ENCODE measurements at regions not wholly inside any gene's neighbourhood (a gene's known extent, or its start where the extent isn't known, plus 50 kb on each side); places are given as distances from the start of the nearest gene placed in this dataset.

DNA sequence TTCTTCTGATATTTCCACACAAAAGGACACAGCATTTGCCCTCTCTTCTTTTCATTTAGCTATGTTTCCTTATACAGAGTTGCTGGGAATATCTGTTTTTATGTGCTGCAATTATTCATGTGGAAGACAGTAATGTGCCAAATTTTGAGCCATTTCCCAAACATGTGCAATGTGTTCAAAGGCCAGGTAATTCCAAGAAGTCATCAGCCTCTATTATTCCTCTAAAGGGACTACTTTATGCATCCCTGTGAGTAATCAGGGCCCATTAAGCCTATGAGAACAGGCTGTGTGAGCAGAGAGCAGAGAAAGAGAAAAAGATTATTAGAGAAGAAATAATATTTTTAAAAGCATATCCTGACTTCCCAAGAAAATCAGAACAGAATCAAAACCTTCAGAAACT lies 107.6 kb upstream of the OSR1 start:
- no peak for DNase-seq (ENCODE audit: extremely low read depth, low read depth)

DNA sequence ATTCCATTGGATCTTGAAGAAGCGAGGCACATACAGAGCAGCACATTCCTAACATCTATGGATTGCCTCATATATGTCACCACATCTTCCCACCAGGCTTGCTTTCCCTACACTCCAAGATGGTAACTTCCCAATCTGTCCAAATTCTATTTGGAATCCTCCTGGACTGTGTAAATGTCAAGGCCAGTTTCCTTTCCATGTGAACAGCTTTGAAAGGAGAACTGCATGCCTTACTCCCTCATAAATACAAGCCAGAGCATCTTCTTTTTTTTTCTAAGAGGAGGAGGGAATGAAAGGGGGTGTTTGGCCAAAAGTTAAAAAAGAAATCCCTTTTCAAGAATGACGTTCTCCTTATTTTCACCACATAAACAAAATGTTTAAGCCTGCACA lies 103.8 kb upstream of the OSR1 start:
- DNase-seq (ENCODE audit: extremely low read depth, low read depth), result no peak

DNA sequence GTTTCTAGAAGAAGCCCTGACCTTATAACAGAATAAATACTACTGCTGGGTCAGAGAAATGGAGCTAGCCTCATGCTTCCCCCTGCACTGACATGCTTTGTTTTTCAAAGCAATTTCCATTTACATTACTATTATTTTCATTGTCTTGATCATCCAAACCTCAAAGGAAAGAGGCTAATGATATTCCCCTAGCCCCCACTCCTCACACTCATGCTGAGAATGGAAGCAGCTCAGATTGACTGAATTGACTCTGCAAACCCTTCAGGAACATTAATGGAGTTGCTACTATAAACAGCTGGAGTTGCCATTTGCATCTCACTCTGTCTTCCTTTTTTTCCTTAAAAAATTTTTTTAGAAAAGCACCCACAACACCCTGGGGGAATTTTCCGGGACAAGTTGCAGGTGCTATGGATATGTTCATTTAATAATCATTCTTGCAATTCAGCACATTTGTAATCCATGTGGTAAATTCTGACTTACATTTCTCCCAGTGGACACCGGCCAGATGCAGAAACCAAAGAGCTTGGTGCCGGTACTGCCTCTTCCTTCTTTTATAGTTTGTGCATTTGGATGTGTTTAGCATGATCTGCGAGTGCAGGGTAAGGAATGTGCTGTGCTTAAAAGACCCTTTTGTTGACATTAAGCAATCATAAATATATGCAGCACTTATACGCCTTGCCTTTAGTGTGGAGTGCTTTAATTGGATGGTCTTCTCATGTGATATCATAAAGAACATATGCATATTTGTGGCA lies 103.3 kb upstream of the OSR1 start:
- DNase-seq (ENCODE audit: extremely low read depth, low read depth), result no peak

DNA sequence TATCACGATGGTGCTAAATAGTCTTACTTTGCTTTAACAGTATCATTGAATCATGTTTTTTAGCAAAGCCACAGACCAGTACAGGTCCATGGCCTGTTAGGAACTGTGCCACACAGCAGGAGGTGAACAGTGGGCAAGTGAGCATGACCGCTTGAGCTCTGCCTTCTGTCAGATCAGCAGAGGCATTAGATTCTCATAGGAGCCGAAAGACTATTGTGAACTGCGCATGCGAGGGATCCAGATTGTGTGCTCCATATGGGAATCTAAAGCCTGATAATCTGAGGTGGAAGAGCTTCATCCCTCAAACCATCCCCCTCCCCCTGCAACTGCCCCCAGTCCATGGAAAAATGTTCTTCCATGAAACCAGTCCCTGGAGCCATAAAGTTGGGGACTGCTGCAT lies 102.3 kb upstream of the OSR1 start:
- DNase-seq (ENCODE audit: extremely low read depth, low read depth), result no peak

DNA sequence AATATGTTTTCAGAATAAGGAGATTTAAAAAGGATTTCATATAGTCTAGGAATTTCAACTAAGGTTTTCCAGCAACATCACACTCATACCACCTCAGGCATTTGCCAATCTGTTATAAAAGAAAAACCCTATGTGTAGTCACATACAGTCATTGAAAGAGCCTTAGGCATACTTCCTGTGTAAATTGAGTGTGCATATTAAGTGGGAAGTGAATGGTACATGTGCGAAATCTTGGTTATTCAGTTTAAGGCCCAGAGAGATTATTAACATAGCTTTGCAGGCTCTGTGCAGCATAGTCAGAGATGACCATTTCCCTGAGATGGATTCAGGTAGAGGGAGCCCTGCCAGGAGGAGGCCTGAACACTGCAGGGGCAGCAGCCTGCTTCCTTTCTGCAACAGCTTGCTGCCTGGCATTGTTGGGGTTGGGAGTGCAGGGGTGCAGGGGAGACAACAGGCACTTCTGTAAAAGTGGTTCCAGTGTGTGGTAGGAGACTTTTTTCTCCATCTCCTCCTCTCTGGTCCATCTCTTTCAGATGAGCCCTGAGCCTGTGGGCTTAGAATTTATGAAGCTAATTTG lies 100.1 kb upstream of the OSR1 start:
- DNase-seq (ENCODE audit: extremely low read depth, low read depth), result no peak

DNA sequence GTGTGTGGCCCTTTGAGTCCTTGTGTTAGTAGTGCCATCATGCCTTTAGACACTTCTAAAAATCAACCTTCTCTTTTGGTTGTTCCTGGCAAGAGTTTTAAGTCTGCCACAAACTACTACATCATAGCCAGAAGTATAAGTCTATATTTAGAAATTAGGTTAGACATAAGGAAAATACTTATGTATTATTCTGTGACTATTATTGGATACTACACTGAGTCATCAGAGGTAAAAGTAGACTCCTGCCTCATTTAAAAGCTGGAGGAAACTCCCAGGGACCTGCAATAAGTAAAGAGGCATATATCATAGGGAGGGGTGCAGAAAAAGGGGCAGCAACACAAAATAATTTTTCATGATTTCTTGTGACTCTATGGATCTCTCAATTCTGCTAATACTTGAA lies 99.4 kb upstream of the OSR1 start:
- DNase-seq (ENCODE audit: extremely low read depth, low read depth), result no peak

DNA sequence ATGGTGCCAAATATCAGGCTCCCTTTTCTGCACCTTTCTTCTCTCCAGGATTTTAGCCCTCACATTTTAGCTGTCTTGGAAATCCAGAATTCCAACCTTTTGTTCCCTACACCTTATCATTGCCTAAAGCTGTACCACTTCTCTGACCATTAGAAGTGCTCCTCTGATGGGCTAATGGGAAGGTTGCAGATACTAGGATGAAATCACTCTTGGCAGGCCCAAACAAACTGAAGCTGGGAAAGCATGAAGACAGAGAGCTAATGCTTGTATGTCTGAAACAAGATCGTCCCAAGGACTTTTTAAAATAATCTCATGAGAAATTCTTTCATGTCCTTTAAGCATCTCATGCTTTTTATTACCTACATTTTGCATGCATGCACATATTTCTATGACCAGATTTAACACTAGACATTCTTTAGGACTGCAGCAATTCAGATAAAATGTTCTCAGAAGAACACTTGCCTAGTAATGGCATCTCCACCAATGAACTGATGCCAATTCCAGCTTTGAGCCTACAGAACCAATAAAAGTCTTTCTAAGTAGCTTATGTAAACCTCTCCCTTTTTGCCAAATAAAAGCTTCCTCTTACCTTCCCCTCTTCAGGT lies 98.4 kb upstream of the OSR1 start:
- no peak for DNase-seq (ENCODE audit: extremely low read depth, low read depth)

DNA sequence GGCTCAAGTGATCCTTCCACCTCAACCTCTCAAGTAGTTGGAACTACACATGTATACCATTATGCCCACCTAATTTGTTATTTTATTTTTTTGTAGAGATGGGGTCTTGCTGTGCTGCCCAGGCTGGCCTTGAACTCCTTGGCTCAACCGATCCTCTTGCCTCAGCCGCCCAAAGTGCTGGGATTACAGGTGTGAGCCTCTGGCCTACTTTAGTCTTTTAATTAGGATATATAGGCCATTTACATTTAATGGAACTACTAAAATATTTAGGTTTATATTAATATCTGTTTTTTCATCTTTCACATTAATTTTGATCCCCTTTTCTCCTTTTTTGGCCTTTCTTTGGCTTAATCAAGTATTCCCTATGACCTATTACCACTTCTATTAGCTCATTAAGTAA lies 95.7 kb upstream of the OSR1 start:
- no peak for DNase-seq (ENCODE audit: extremely low read depth, low read depth)

DNA sequence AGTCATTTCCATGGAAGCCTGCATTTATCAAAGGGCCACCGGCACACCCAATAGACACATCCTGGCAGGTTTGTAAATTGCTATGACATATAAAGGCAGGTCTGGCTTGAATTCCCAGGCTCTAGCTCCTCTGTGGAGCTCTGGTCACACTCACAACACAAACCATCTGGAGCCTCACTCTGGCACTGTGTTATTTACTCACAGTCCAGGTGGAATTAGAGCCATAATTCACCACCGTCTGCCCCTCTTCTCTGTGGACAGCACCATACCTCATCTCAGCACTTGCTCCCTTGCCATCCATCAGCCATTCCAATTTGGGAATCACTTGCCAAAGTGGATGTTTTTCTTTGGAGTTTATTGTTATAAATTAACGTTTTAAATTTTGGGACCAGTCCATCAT lies 84.3 kb upstream of the OSR1 start:
- no peak for DNase-seq (ENCODE audit: extremely low read depth, low read depth)

DNA sequence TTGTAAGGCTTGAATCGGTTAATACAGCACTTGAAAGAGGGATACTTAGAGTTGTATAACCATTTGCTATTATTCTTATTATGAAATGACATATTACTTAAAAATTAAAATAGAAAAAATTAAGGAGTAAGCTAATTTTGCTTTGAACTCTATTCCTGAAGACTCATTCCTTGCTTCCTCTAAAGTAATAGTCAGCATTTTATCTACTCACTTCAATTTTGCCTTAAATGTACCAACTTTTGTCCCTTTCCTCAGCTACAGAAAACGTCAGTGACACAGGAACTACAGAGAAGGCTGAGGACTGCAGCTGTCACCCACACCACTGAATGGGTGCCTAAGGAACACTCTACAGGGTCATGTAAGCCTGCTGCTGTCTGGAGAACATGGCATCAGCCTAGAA lies 80.7 kb upstream of the OSR1 start:
- no peak for DNase-seq (ENCODE audit: extremely low read depth, low read depth)

DNA sequence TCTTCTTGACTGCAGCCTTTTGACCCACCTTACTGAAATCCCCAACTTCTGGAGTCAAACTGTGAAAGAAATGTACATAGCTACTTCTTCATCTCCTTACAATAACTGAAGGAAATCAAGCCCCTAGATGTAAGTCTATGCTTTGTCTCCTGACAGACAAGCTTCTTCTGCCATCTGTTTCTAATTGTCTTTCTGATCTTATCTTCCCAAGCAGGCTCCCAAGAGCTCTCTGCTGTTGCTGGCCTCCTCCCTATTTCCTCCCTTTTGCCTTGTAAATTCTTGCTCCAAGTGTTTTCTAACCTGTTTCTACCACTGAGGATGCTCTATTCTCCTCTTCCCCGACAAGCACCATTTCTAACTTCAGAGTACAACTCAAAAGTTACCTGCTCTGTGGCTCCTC lies 77.4 kb upstream of the OSR1 start:
- no peak for DNase-seq (ENCODE audit: extremely low read depth, low read depth)

DNA sequence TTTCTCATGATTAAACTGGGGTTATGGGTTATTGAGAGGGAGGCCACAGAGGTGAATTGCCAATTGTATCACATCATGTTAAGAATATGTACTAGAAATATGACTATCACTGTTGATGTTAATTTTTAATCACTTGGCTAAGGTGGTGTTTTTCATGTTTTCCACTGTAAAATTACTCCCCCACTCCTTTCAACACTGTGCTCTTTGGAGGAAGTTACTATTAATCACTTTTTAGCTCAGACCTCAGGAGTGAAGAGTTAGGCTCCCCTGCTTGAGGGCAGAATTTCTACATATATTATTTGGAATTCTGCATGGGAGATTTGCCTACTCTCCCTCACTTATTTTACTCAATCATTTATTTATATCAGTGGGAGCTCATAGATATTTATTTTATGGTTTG lies 76.0 kb upstream of the OSR1 start:
- DNase-seq (ENCODE audit: extremely low read depth, low read depth), result no peak

DNA sequence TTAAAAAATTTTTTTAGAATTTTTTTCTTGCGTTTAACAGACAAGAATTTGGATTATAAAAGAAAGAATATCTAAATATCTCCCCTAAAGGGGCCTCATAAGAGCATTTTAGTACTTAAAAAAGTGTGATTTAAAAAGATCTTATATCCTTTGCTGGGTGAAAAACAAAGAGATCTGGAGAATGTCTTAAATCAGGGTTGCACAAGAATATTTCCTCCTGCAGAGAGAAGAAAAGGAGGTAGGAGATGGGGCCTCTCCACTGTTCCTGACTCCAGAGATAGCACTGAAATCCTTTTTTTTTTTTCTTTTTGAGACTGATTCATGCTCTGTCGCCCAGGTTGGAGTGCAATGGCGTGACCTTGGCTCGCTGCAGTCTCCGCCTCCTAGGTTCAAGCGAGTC lies 68.5 kb upstream of the OSR1 start:
- DNase-seq (ENCODE audit: extremely low read depth, low read depth), result no peak

DNA sequence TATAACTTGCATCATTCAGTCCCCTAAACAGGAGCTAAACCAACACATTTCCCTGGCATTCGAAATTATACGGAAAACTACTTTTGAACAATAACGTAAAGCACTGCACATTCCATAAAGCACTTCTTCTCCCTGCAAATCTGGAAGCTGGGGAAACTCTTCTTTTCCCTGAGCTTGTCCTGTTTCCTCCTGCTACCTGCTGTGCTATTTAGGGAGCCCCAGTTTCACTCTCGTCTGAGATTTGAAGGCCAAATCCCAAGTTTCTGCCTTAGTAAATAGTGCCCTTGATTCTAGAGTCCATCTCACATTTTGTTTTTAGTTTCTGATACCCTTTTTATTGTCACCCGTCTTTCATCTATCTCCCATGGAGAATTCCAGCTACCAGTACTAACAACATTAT lies 67.7 kb upstream of the OSR1 start:
- DNase-seq (ENCODE audit: extremely low read depth, low read depth), result no peak

DNA sequence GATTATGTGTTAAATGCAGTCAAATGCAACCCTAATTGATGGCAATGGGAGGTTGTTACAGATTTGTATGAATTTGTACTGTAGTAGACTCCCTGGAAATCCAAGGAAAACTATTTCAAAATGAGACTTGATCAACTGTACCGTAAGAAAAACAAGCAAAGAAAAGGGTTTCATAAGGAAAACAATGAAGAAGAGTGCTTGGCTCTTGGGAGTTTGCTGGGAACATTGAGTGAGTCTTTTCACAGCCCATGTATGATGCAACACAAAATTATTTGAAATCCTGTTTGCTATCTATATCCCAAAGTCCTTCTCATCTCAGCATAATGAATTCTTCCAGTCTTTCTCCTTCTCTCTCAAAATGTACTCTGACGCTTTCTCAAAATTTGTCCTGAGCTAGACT lies 67.0 kb upstream of the OSR1 start:
- DNase-seq (ENCODE audit: extremely low read depth, low read depth), result no peak

DNA sequence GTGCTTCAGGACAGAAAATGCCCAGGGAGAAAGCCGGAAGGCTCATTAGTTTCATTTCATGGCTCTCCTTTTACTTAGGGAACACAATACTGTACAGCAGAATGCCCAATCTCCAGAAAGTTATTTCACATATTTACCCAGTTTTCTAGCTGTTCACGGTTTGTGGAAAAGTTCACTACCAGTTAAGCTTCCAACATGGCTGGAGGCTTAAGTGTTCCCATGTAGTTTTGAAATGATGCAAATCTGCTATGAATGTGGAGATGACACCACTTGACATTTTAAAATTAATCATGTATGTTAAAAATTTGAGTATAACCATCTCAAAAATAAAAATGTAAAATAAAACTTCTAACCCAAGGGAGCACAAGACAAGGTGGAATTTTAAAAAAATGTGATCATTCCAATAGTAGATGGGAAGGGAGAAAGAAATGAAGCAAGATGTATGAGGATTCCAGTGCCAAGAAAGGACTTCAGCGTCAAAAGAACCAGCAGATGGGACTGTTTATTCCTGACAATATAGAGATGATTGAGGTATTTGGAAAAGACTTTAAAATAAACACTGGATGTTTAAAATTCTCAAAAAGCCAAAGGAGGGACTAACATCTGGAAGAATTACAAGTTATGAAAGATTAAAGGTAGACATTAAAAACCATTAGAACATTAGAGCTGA lies 60.9 kb upstream of the OSR1 start:
- DNase-seq (ENCODE audit: extremely low read depth, low read depth), result no peak

DNA sequence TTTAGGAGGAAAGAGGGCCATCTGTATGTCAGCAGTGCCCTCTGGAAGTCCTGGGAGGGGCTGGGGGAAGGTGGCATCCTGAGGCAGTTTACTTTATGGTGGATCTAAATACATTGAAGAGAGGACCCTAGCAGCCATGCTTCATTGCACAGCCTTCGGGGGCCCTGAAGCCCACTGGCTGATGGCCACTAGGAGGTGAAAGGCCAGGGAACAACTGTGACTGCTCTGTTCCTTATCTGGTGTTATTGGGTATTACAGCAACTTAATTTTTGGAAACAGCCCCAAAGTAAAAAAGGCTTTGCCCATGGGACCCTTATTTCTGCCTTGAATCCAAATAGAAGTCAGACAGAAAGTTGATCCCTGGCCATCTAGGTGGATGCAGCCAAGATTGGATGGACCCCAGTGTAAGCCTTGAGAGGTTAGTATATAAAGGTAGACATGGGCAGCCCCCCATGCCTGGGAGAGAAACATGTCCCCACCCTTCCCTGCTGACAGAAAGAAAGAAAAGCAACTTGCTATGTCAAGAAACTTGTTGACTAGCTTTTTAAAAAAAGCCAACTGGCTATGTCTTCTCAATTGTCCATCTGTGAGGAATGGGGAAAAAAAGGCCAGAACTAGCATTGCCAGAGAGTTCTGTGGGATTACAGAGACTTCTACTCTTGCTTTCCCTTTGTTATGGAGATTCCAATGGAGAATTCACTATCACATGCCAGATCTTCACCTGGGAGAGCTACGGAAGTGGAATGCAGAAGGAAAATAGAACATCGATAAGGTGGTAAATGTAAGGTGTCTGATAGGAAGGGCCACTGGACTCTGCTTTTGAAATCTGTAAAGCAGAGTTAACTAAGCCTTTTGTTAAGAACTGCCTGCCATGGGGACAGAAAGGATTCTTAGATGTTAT lies 58.6 kb upstream of the OSR1 start:
- DNase-seq (ENCODE audit: extremely low read depth, low read depth), result no peak

DNA sequence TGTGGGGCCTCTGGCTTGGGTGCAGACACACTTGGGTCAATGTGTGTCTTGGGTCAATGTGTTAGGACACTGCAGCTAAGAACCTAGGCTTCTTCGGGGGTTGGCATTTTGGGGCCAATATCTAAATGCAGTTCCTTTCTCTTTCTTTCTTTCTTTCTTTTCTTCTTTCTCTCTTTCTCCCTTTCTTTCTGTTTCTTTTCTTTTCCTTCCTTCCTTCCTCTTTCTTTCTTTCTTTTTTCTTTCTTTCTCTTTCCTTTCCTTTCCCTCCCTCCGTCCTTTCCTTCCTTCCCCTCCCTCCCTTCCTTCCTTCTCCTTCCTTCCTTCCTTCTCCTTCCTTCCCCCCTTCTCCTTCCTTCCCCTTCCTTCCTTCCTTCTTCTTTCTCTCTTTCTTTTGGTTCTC lies 57.7 kb upstream of the OSR1 start:
- no peak for DNase-seq (ENCODE audit: extremely low read depth, low read depth)

DNA sequence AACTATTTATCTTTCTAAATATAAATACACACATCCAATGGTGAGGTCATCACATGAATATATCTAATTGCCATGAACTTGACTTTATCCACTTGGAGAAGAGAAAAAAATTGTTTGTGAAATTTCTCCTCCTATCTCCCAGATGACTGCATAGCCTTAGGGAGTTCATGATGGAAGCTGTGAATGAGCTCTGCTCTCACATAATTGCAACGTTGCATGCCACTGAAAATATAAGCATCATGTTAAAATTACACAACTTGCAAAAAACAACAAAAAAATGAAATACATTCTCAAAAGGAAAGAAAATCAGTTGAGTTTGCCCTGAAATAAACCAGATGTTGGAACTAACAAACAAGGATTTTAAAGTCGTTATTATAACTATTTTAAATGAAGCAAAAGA lies 50.6 kb upstream of the OSR1 start:
- peak; percentile 39 for DNase-seq (ENCODE audit: extremely low read depth, low read depth)

DNA sequence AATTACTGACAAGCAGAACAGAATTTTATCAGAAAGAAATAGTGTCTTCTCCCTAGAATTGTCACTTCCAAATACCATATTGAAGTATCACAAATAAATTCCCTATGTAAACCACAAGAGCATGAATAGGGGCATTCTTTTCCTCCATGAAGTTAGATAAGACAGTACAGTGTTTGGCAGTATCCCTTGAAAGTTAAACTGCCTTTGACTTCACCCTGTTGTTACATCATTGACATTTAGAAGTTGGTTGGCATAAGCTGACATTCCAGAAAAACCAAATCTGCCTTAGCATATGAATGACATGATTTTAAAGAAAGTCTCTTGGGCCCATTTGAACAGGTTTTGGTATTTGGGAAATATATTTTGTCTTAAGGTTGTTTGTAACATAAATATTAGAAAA lies 50.2 kb upstream of the OSR1 start:
- peak; percentile 46 for DNase-seq (ENCODE audit: extremely low read depth, low read depth)

Measured in NCI-H460 (cell line).